Stomach (tissue), 4 donors: ENCODE measurements at regions not wholly inside any gene's neighbourhood (a gene's known extent, or its start where the extent isn't known, plus 50 kb on each side); places are given as distances from the start of the nearest gene placed in this dataset.

Experiments used
- CTCF ChIP-seq, 7 experiments: fragments of 450-650 bp in 4 of 7; fragments of 200-600 bp in 3 of 7; sonication (generic) in 3 of 7; IDR thresholded peaks; one replicate each; pipeline ENCODE4 v1.5.1; 2016 to 2019; ENCODE audit warnings: antibody characterized with exemption in 7 of 7, control low read depth in 2 of 7, mild to moderate bottlenecking in 1 of 7
- POLR2A ChIP-seq, 4 donors: fragments of 450-650 bp; IDR thresholded peaks; one replicate each; pipeline ENCODE4 v1.6.1; 2016; ENCODE audit warnings: antibody characterized with exemption in 4 of 4, control low read depth in 2 of 4, mild to moderate bottlenecking in 1 of 4, moderate library complexity in 1 of 4

- TF ChIP-seq CTCF (IDR thresholded peaks at IDR 0.05) (no peak), POLR2A (IDR thresholded peaks at IDR 0.05) (no peak)
These were observed 1495.0 kb upstream of the PCDH20 start for GRCh38 chr13:62910541-62911060.
